Ecto neural progenitor cell (in vitro differentiated cells): ENCODE measurements at regions not wholly inside any gene's neighbourhood (a gene's known extent, or its start where the extent isn't known, plus 50 kb on each side); places are given as distances from the start of the nearest gene placed in this dataset.

Experiments used
- DNase-seq: peaks from one replicate; pipeline ENCODE4 v3.0.0-alpha.2; 2018; ENCODE audit warnings: low spot score

GRCh38 chr3:110227991-110228390, 843.6 kb upstream of the NECTIN3 start:
- DNase-seq: no peak

GRCh38 chr3:110234831-110235230, 836.8 kb upstream of the NECTIN3 start:
- no peak for DNase-seq

- DNase-seq: no peak
Observed at GRCh38 chr3:110236976-110237610, 834.5 kb upstream of the NECTIN3 start.

- DNase-seq: no peak
Observed at GRCh38 chr3:110243081-110243480, 828.5 kb upstream of the NECTIN3 start.

GRCh38 chr3:110246796-110247376, 824.7 kb upstream of the NECTIN3 start:
- DNase-seq: no peak

- no peak for DNase-seq
Observed at GRCh38 chr3:110248666-110249065, 823.0 kb upstream of the NECTIN3 start.

- DNase-seq: no peak
Observed at GRCh38 chr3:110253794-110254193, 817.8 kb upstream of the NECTIN3 start.

GRCh38 chr3:110254591-110254990, 817.0 kb upstream of the NECTIN3 start:
- no peak for DNase-seq

GRCh38 chr3:110261141-110261540, 810.5 kb upstream of the NECTIN3 start:
- DNase-seq: no peak

- DNase-seq: no peak
Observed at GRCh38 chr3:110262896-110263295, 808.7 kb upstream of the NECTIN3 start.

- no peak for DNase-seq
Observed at GRCh38 chr3:110265302-110265701, 806.3 kb upstream of the NECTIN3 start.

- no peak for DNase-seq
Observed at GRCh38 chr3:110267304-110267845, 804.2 kb upstream of the NECTIN3 start.

GRCh38 chr3:110272525-110272924, 799.1 kb upstream of the NECTIN3 start:
- DNase-seq: no peak

GRCh38 chr3:110291886-110292501, 779.6 kb upstream of the NECTIN3 start:
- no peak for DNase-seq

- DNase-seq: no peak
Observed at GRCh38 chr3:110293660-110294059, 778.0 kb upstream of the NECTIN3 start.

- no peak for DNase-seq
Observed at GRCh38 chr3:110296885-110297284, 774.7 kb upstream of the NECTIN3 start.

GRCh38 chr3:110301781-110302180, 769.8 kb upstream of the NECTIN3 start:
- DNase-seq: no peak

GRCh38 chr3:110307065-110307809, 764.4 kb upstream of the NECTIN3 start:
- no peak for DNase-seq

- DNase-seq: no peak
Observed at GRCh38 chr3:110311541-110311940, 760.1 kb upstream of the NECTIN3 start.

GRCh38 chr3:110314512-110315114, 757.0 kb upstream of the NECTIN3 start:
- DNase-seq: peak; percentile 54

- no peak for DNase-seq
Observed at GRCh38 chr3:110318108-110318507, 753.5 kb upstream of the NECTIN3 start.

GRCh38 chr3:110323349-110323748, 748.3 kb upstream of the NECTIN3 start:
- no peak for DNase-seq
